Central memory CD8-positive, alpha-beta T cell (primary cell): ENCODE measurements at regions not wholly inside any gene's neighbourhood (a gene's known extent, or its start where the extent isn't known, plus 50 kb on each side); places are given as distances from the start of the nearest gene placed in this dataset.
"Not testable (repeated sequence)": the region's sequence is repeated elsewhere in the genome, so short reads cannot be mapped to it uniquely, and the experiment has no call there.

Source experiments
- ATAC-seq: fragments of 150-1000 bp; cut with Tn5 transposase; replicated peaks from 2 replicates; pipeline ENCODE4 v1.10.0; 2022; ENCODE audit warnings: mild to moderate bottlenecking, moderate FRiP score, moderate number of reproducible peaks; ENCODE audit not compliant: poor library complexity, severe bottlenecking; ENCODE audit errors: extremely low read depth
- DNase-seq, 2 donors: peaks; one replicate each; pipeline ENCODE4 v3.0.0; 2021; ENCODE audit warnings: low spot score in 2 of 2
- H3K27ac Mint-ChIP-seq: one replicate; pipeline ENCODE4 v1.8.0; 2022; ENCODE audit warnings: low read depth, mild to moderate bottlenecking, moderate library complexity, mixed read lengths
- H3K27me3 Mint-ChIP-seq: one replicate; pipeline ENCODE4 v1.8.0; 2022; ENCODE audit warnings: mixed read lengths
- H3K36me3 Mint-ChIP-seq: one replicate; pipeline ENCODE4 v1.8.0; 2022; ENCODE audit warnings: mild to moderate bottlenecking, moderate library complexity, mixed read lengths; ENCODE audit not compliant: insufficient read depth
- H3K4me1 Mint-ChIP-seq: one replicate; pipeline ENCODE4 v1.8.0; 2022; ENCODE audit warnings: mixed read lengths
- H3K4me3 Mint-ChIP-seq: one replicate; pipeline ENCODE4 v1.8.0; 2022; ENCODE audit warnings: mild to moderate bottlenecking, moderate library complexity, mixed read lengths
- H3K9me3 Mint-ChIP-seq: one replicate; pipeline ENCODE4 v1.8.0; 2022; ENCODE audit warnings: mixed read lengths

DNA sequence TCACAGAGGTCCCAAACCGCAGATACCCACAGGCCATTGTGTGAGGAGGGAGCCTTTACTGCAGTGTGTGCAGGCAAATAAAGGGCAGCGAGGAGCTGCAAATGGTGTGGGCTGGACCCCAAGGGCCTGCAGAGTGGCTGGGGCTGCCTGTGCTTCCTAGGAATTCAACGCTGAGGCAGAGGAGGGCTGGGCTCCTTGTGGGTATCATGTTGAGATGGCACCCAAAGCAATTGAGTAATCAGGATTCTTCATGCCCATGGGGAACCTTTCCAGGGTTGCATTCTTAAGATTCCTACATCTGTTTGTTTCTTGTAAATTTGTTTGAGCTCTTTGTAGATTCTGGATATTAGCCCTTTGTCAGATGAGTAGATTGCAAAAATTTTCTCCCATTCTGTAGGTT lies 85.4 kb upstream of the LIPC start:
- no peak overlapping the region for H3K27ac Mint-ChIP-seq
- no peaks in the 10 kb centered on the region for H3K9me3 Mint-ChIP-seq
- no peak for ATAC-seq
- peaks cover 2% of the 10 kb centered on the region for H3K36me3 Mint-ChIP-seq
- H3K4me1 Mint-ChIP-seq, result no peaks in the 10 kb centered on the region
- H3K27me3 Mint-ChIP-seq, result no peaks in the 10 kb centered on the region
- no peak for DNase-seq
- no peak overlapping the region for H3K4me3 Mint-ChIP-seq

DNA sequence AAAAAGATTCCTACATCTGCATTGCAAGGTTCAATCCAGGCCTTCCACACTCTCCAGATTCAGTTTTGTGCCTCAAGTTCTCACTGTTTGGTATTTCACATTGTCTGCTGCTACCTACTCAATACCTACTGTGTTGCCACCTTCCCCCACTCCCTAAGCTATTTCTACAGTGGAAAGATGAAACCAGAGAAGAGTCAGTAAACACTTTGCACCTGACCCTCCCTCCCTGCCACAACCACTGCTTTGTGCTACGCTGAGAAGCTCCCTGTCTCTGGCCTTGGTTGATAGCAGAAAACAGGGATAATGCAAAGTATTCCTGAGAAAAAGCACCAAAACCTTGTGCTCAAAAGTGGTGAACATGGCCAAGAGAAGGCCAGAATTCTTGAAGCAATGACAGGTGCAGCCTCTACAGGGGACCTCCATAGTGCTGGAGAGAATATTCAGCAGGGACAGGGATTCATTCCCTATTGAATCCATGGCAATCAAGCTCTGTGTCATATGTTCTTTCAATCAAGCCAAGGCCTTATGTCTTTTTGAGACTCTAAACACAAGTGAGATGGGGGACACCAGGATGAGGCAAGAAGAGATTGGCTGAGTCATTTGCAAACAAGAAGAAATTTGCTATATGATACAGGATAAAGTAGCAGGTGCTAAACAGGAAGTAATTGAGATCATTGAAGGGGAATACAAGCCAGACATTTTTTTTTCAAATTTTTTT lies 83.5 kb upstream of the LIPC start:
- no peak for ATAC-seq
- H3K27ac Mint-ChIP-seq, result no peak overlapping the region
- no peak for DNase-seq
- no peak overlapping the region for H3K4me3 Mint-ChIP-seq
- no peaks in the 10 kb centered on the region for H3K4me1 Mint-ChIP-seq
- no peaks in the 10 kb centered on the region for H3K9me3 Mint-ChIP-seq
- peaks cover 2% of the 10 kb centered on the region for H3K36me3 Mint-ChIP-seq
- peaks cover 11% of the 10 kb centered on the region for H3K27me3 Mint-ChIP-seq

DNA sequence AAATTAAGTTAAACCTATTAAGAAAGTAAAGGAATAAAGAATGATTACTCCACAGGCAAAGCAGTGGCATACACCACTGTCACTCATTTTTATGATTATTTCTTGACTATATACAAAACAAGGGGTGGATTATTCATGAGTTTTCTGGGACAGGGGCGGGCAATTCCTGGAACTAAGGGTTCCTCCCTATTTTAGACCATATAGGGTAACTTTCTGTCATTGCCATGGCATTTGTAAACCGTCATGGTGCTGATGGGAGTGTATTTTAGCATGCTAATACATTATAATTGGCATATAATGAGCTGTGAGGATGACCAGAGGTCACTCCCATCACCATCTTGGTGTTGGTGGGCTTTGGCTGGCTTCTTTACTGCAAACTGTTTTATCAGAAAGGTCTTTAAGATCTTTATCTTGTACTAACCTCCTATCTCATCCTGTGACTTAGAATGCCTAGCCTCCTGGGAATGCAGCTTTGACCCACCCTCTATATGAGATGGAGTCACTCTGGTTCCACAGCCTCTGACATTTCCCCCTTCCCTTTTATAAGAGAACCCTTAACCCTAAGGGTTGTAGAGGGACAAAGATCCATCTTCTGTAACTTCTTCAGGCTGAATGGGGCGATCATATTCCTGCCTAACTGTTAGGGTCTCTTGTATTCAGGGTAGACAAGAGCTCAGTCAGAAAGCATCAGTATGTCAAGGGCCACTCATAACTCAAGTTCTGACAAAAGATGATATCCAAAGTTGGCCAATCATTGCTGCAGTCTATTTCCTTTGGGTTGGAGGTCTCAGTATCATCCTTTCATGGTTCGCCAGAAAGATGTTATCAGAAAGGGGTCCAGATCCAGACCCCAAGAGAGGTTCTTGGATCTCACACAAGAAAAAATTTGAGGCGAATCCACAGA lies 79.5 kb upstream of the LIPC start:
- no peaks in the 10 kb centered on the region for H3K36me3 Mint-ChIP-seq
- no peak for DNase-seq
- ATAC-seq, result no peak
- peaks cover 29% of the 10 kb centered on the region for H3K27me3 Mint-ChIP-seq
- H3K9me3 Mint-ChIP-seq, result no peaks in the 10 kb centered on the region
- no peak overlapping the region for H3K27ac Mint-ChIP-seq
- H3K4me3 Mint-ChIP-seq, result no peak overlapping the region
- no peaks in the 10 kb centered on the region for H3K4me1 Mint-ChIP-seq

DNA sequence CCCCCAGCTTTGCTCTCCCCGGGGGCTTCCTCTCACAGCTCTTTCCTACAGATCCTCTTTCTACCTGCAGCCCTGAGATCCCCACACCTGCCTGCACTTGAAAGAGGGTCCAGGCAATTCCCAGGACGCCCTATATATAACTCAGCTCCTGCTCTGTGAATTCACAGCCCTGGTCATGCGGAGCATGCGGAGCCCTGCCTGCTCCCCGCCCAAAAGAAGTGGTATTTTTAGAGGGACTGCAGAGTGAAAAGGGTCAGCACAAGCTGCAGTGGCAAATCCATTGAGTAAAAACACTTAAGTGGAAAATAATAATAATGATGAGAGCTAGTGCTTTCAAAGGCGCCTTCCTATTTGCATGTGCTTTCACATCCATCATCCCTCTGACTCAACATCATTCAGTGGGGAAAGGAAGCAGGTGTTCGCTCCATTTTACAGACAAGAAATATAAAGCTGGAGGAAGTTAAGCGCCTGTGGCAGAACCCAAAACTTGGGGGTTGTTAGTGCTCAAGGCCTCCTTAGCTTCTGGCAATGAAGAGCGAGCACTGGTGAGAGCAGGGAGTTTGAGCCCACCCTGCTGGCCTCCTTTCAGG lies 76.3 kb upstream of the LIPC start:
- ATAC-seq (no peak), DNase-seq (no peak)
- H3K9me3 Mint-ChIP-seq, result no peaks in the 10 kb centered on the region
- H3K27me3 Mint-ChIP-seq, result peaks cover 29% of the 10 kb centered on the region
- no peak overlapping the region for H3K27ac Mint-ChIP-seq
- H3K4me3 Mint-ChIP-seq, result no peak overlapping the region
- peaks cover 2% of the 10 kb centered on the region for H3K36me3 Mint-ChIP-seq
- H3K4me1 Mint-ChIP-seq, result peaks cover 11% of the 10 kb centered on the region

DNA sequence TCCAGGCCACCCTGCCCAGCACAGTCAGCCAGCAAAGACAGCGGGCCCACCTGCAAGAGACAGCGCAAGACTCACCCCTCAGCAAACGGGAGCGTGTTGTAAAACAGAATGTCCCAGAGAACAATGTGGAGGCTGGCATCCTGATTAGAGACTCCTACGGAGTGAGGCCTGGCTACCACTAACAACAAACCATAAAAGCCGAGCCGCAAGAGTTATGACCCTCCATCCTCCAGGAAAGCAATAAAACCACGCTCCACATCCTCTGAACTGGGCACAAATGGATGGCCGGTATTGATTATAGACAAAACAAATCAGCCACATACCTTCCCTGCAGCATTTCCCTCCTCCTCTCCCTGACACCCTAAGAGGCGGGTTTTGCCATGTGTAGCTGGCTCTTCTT lies 75.8 kb upstream of the LIPC start:
- Mint-ChIP-seq H3K4me3 (no peak overlapping the region), H3K27ac (no peak overlapping the region), H3K36me3 (peaks cover 2% of the 10 kb centered on the region)

DNA sequence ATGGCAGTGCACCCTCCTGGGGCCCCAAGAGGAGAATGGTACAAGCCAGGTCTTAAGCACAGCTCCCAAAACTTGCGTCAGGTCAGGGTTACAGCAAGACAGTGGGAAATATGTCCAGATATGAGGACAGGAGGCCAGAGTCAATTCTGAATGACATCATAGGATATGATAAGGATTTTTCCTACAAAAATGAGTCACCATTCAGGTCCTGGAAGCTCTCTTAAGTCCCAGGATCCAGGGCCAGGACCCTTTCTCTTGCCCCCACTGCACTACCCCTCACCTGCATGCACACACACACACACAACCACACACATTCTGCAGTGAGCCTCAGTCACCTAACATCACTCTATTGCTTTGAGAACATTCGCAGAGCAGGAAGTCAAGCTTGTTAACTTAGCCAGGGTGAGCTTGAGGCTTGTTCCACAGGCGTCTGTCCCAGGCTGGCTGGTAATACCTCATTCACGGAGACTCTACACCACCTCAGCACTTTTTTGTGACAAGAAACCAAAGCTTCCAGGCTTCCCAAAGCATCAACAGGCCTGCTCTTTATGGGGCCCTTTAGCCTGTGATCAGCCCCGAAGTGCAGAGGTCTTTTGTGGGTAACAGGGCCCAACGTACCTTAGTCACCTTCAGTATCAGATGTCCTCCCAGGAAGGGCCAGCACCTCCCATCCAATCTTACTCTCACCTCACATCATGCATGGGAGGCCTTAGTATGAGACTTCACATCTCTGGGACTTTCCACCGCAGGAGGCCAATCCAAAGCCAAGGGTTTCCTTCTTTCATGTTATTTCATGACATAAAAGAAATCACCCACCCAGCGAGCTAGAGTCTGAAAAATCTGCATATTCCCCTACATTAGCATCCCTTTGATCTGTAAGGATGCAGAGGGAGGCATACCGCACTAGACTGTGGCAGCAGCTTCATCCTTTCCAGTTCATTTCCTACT lies 74.0 kb upstream of the LIPC start:
- peak in 1 of 2 donors; percentile 11 for DNase-seq
- peak; percentile 66 for ATAC-seq
- Mint-ChIP-seq H3K36me3 (peaks cover 2% of the 10 kb centered on the region), H3K4me3 (no peak overlapping the region), H3K27me3 (peaks cover 23% of the 10 kb centered on the region), H3K4me1 (peaks cover 17% of the 10 kb centered on the region), H3K9me3 (no peaks in the 10 kb centered on the region), H3K27ac (peak overlapping the region; percentile 61)

More for the DNA sequence above, 75.8 kb upstream of the LIPC start:
- peaks cover 11% of the 10 kb centered on the region for H3K4me1 Mint-ChIP-seq
- H3K27me3 Mint-ChIP-seq, result peaks cover 29% of the 10 kb centered on the region
- no peak for ATAC-seq
- H3K9me3 Mint-ChIP-seq, result no peaks in the 10 kb centered on the region
- no peak for DNase-seq

DNA sequence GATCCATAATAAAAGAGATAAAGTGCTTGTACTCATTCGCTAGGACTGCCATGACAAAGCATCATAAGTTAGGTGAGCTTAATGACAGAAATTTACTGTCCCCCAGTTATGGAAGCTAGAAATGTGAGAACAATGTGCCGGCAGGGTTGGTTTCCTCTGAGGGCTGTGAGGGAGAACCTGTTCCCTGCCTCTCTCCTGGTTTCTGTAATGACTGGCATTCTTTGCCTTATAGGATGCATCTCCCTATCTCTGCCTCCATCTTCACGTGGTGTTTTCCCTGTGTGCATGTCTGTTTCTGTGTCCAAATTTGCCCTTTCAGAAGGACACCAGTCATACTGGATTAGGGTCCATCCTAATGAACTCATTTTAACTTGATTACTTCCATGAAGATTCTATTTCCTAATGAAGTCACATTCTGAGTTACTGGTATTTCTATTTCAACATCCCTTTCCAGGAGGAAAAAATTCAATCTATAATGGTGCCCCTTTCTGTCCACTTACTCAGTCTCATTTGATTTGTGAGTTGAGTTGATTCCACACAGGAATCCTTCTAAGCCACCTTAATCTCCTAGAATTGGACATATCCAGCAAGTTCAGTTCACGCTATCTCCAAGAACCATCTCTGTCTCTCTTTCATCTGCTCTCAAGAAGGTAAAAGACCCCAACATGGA lies 71.2 kb upstream of the LIPC start:
- Mint-ChIP-seq H3K27ac (no peak overlapping the region), H3K4me1 (peaks cover 17% of the 10 kb centered on the region), H3K9me3 (no peaks in the 10 kb centered on the region), H3K27me3 (peaks cover 1% of the 10 kb centered on the region), H3K4me3 (no peak overlapping the region), H3K36me3 (peaks cover 2% of the 10 kb centered on the region)
- ATAC-seq (no peak), DNase-seq (no peak)

DNA sequence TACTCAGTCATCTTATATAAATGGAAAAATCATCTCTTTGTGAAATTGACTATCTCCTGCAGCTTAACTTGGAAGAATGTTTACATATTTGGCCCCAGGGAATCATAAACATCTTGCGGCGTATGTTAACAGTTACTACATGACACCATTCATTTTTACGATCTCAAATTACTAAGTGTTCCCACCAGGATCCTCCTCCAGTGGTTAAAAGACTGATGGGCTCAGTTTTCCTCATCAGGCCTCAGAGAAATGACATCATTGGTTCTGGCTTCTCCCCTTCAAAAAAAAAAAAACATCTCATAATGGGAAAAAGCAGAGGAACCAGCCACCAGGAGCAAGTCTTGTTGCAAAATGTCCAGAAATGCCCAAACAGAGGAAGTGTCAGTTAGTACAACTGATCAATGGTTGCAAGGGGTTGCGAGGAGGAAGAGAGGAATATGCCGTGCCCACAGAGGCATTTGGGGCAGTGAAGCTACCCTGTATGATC lies 70.5 kb upstream of the LIPC start:
- H3K4me1 Mint-ChIP-seq, result peaks cover 17% of the 10 kb centered on the region
- H3K4me3 Mint-ChIP-seq, result no peak overlapping the region
- DNase-seq (no peak), ATAC-seq (no peak)
- no peaks in the 10 kb centered on the region for H3K27me3 Mint-ChIP-seq
- no peaks in the 10 kb centered on the region for H3K9me3 Mint-ChIP-seq
- H3K36me3 Mint-ChIP-seq, result peaks cover 2% of the 10 kb centered on the region
- H3K27ac Mint-ChIP-seq, result no peak overlapping the region

DNA sequence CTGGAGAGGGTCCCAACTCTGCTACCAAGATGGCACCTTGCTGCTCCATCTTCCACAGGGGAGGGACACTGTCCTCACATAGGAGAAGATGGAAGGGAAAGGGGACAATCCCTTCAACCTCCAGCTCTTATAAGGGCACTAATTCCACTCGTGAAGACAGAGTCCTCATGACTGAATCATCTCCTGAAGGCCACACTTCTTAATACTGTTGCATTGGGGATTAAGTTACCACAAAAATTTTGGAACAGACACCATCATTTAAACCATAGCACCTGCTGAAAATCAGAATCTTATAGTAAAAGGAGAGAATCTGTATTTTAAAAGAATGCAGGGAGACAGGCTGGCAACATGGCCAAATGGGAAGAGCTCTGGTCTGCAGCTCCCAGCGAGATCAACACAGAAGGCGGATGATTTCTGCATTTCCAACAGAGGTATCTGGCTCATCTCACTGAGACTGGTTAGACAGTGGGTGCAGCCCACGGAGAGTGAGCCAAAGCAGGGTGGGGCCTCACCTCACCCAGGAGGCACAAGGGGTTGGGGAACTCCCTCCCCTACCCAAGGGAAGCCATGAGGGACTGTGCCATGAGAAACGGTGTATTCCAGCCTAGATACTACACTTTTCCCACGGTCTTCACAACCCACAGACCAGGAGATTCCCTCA lies 69.4 kb upstream of the LIPC start:
- H3K27ac Mint-ChIP-seq, result no peak overlapping the region

DNA sequence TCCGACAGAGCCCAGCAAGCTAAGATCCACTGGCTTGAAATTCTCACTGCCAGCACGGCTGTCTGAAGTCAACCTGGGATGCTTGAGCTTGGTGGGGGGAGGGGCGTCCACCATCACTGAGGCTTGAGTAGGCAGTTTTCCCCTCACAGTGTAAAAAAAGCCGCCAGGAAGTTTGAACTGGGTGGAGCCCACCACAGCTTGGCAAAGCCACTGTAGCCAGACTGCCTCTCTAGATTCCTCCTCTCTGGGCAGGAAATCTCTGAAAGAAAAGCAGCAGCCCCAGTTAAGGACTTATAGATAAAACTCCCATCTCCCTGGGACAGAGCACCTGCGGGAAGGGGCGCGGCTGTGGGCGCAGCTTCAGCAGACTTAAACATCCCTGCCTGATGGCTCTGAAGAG lies 68.7 kb upstream of the LIPC start:
- ATAC-seq, H3K9me3 Mint-ChIP-seq, H3K4me3 Mint-ChIP-seq, H3K27ac Mint-ChIP-seq, H3K4me1 Mint-ChIP-seq, H3K36me3 Mint-ChIP-seq, DNase-seq, H3K27me3 Mint-ChIP-seq: not testable (repeated sequence)

More for the DNA sequence above, 69.4 kb upstream of the LIPC start:
- peaks cover 2% of the 10 kb centered on the region for H3K36me3 Mint-ChIP-seq
- H3K4me3 Mint-ChIP-seq, result no peak overlapping the region
- no peaks in the 10 kb centered on the region for H3K9me3 Mint-ChIP-seq
- ATAC-seq, result no peak
- no peaks in the 10 kb centered on the region for H3K27me3 Mint-ChIP-seq
- peaks cover 16% of the 10 kb centered on the region for H3K4me1 Mint-ChIP-seq
- DNase-seq, result no peak

DNA sequence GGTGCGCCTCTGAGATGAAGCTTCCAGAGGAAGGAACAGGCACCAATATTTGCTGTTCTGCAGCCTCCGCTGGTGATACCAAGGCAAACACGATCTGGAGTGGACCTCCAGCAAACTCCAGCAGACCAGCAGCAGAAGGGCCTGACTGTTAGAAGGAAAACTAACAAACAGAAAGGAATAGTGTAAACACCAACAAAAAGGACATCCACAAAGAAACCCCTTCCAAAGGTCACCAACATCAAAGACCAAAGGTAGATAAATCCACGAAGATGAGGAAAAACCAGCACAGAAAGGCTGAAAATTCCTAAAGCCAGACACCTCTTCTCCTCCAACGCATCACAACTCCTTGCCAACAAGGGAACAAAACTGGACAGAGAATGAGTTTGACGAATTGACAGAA lies 68.1 kb upstream of the LIPC start:
- not testable (repeated sequence) for H3K36me3 Mint-ChIP-seq, H3K27me3 Mint-ChIP-seq, DNase-seq, H3K27ac Mint-ChIP-seq, ATAC-seq, H3K4me1 Mint-ChIP-seq, H3K9me3 Mint-ChIP-seq, H3K4me3 Mint-ChIP-seq
